H1 (cell line): ENCODE measurements at regions not wholly inside any gene's neighbourhood (a gene's known extent, or its start where the extent isn't known, plus 50 kb on each side); places are given as distances from the start of the nearest gene placed in this dataset.

Experiments used
- CTCF ChIA-PET: fragments of 300-600 bp; sonication (Branson Sonifier 250); formaldehyde crosslinking; loops from one replicate; lab custom pipeline; 2021; ENCODE audit not compliant: partially characterized antibody; lab: Charles Lee
- POLR2A ChIA-PET: fragments of 300-600 bp; sonication (Branson Sonifier 250); formaldehyde crosslinking; loops from one replicate; lab custom pipeline; 2021; ENCODE audit warnings: inconsistent platforms; ENCODE audit not compliant: partially characterized antibody; lab: Charles Lee
- DNase-seq, 2 experiments: peaks; one replicate each; pipeline versions ENCODE4 v3.0.0 to v3.0.0-alpha.2; 2010 to 2022; ENCODE audit warnings: low spot score in 2 of 2, low read depth in 1 of 2, mixed read lengths in 1 of 2
- FAIRE-seq: peaks from 2 replicates; lab custom pipeline; 2011; peaks lifted over from hg19 to GRCh38; lab: Jason Lieb, UNC
- H2AFZ ChIP-seq: 2 replicates; pipeline ENCODE4 v1.8.1; 2012; ENCODE audit warnings: low read length, inconsistent platforms
- H2AK5ac ChIP-seq: 2 replicates; pipeline ENCODE4 v1.6.1; 2013; ENCODE audit warnings: low read depth, low read length
- H2BK120ac ChIP-seq: replicated peaks from 2 replicates; pipeline ENCODE3; 2013; ENCODE audit warnings: low read depth, low read length, inconsistent platforms
- H2BK12ac ChIP-seq: 2 replicates; pipeline ENCODE4 v1.6.1; 2013; ENCODE audit warnings: low read depth, low read length
- H2BK15ac ChIP-seq: 2 replicates; pipeline ENCODE4 v1.6.1; 2013; ENCODE audit warnings: low read length
- H2BK20ac ChIP-seq: 2 replicates; pipeline ENCODE4 v1.6.1; 2013; ENCODE audit warnings: low read length
- H2BK5ac ChIP-seq: 2 replicates; pipeline ENCODE4 v1.6.1; 2013; ENCODE audit warnings: low read depth, low read length
- H3K14ac ChIP-seq: 2 replicates; pipeline ENCODE4 v1.6.1; 2013; ENCODE audit warnings: inconsistent platforms; ENCODE audit not compliant: insufficient read length
- H3K18ac ChIP-seq: 2 replicates; pipeline ENCODE4 v1.6.1; 2013; ENCODE audit warnings: low read length; ENCODE audit errors: extremely low read depth
- H3K23ac ChIP-seq: 2 replicates; pipeline ENCODE4 v1.6.1; 2013; ENCODE audit warnings: inconsistent platforms; ENCODE audit not compliant: insufficient read length
- H3K23me2 ChIP-seq: 2 replicates; pipeline ENCODE4 v1.6.1; 2013; ENCODE audit warnings: low read depth, low read length
- H3K27ac ChIP-seq: 2 replicates; pipeline ENCODE4 v1.6.1; 2011; ENCODE audit warnings: low read depth, low read length, inconsistent platforms
- H3K27me3 ChIP-seq, 4 experiments: replicated peaks in 1 of 4; 1 replicate in 1 of 4; 2 replicates in 3 of 4; pipeline versions ENCODE4 v1.6.1 to v1.8.1; 2011 to 2013; ENCODE audit warnings: low read length in 3 of 4, mild to moderate bottlenecking in 3 of 4, inconsistent platforms in 2 of 4, mixed read lengths in 2 of 4, moderate library complexity in 1 of 4; ENCODE audit not compliant: control insufficient read depth in 3 of 4, insufficient read depth in 3 of 4; ENCODE audit errors: extremely low read depth in 1 of 4
- H3K36me3 ChIP-seq, 4 experiments: 2 replicates each; pipeline versions ENCODE4 v1.6.1 to v1.8.1; 2011 to 2013; ENCODE audit warnings: mild to moderate bottlenecking in 4 of 4, low read length in 3 of 4, moderate library complexity in 2 of 4, control low read depth in 1 of 4, inconsistent platforms in 1 of 4; ENCODE audit not compliant: insufficient read depth in 4 of 4, control insufficient read depth in 2 of 4
- H3K4ac ChIP-seq: replicated peaks from 2 replicates; pipeline ENCODE3; 2013; ENCODE audit warnings: low read length, low read depth, mixed read lengths, inconsistent platforms; ENCODE audit not compliant: insufficient read length
- H3K4me1 ChIP-seq, 4 experiments: replicated peaks in 1 of 4; 1 replicate in 1 of 4; 2 replicates in 3 of 4; pipeline versions ENCODE4 v1.6.1 to v1.8.1; 2011 to 2013; ENCODE audit warnings: low read length in 3 of 4, inconsistent platforms in 2 of 4, mixed read lengths in 1 of 4; ENCODE audit not compliant: insufficient read depth in 4 of 4, control insufficient read depth in 3 of 4
- H3K4me2 ChIP-seq, 2 experiments: 2 replicates each; pipeline versions ENCODE4 v1.6.1 to v1.8.1; 2011 to 2013; ENCODE audit warnings: low read depth in 2 of 2, low read length in 2 of 2, control low read depth in 1 of 2, inconsistent platforms in 1 of 2, mild to moderate bottlenecking in 1 of 2; ENCODE audit not compliant: insufficient read depth in 1 of 2
- H3K4me3 ChIP-seq, 4 experiments: fragments of 200-600, 300-600 bp in 1 of 4; sonication (generic), shearing (Covaris generic), sonication (Bioruptor Twin) in 1 of 4; 2 replicates each; pipeline versions ENCODE4 v1.5.1 to v1.8.1; 2011 to 2016; ENCODE audit warnings: low read length in 4 of 4, low read depth in 3 of 4, control low read depth in 2 of 4, inconsistent platforms in 2 of 4, mild to moderate bottlenecking in 2 of 4, mixed read lengths in 1 of 4, moderate library complexity in 1 of 4; ENCODE audit not compliant: insufficient read depth in 2 of 4; ENCODE audit errors: extremely low read depth in 1 of 4
- H3K56ac ChIP-seq: replicated peaks from 2 replicates; pipeline ENCODE3; 2013; ENCODE audit warnings: low read depth, mild to moderate bottlenecking, mixed read lengths, low read length, inconsistent platforms; ENCODE audit not compliant: insufficient read length
- H3K79me1 ChIP-seq: 2 replicates; pipeline ENCODE4 v1.6.1; 2013; ENCODE audit warnings: low read depth, low read length, control low read depth
- H3K79me2 ChIP-seq, 2 experiments: 2 replicates each; pipeline versions ENCODE4 v1.6.1 to v1.8.1; 2012 to 2013; ENCODE audit warnings: low read length in 2 of 2, mild to moderate bottlenecking in 2 of 2, inconsistent platforms in 1 of 2; ENCODE audit not compliant: insufficient read depth in 2 of 2, control insufficient read depth in 1 of 2
- H3K9ac ChIP-seq, 4 experiments: replicated peaks in 1 of 4; 1 replicate in 1 of 4; 2 replicates in 3 of 4; pipeline versions ENCODE4 v1.6.1 to v1.8.1; 2011 to 2013; ENCODE audit warnings: low read depth in 3 of 4, low read length in 3 of 4, control low read depth in 2 of 4, mild to moderate bottlenecking in 2 of 4, moderate library complexity in 2 of 4, inconsistent platforms in 1 of 4; ENCODE audit errors: extremely low read depth in 1 of 4
- H3K9me3 ChIP-seq, 2 experiments: 2 replicates each; pipeline versions ENCODE4 v1.6.1 to v1.8.1; 2012 to 2013; ENCODE audit warnings: mild to moderate bottlenecking in 2 of 2, moderate library complexity in 2 of 2, control low read depth in 1 of 2, inconsistent platforms in 1 of 2, low read depth in 1 of 2, low read length in 1 of 2, mixed read lengths in 1 of 2; ENCODE audit not compliant: insufficient read depth in 2 of 2
- H4K20me1 ChIP-seq, 2 experiments: replicated peaks in 1 of 2; 2 replicates each; pipeline versions ENCODE3 to v1.8.1; 2011 to 2013; ENCODE audit warnings: inconsistent platforms in 2 of 2, low read length in 2 of 2, mild to moderate bottlenecking in 1 of 2; ENCODE audit not compliant: insufficient read depth in 2 of 2, control insufficient read depth in 1 of 2
- H4K5ac ChIP-seq: 2 replicates; pipeline ENCODE4 v1.6.1; 2013; ENCODE audit warnings: low read length, low read depth, mixed read lengths, inconsistent platforms; ENCODE audit not compliant: insufficient read length
- H4K8ac ChIP-seq: 2 replicates; pipeline ENCODE4 v1.8.0; 2013; ENCODE audit warnings: mild to moderate bottlenecking, moderate library complexity, low read length, inconsistent platforms; ENCODE audit not compliant: insufficient read depth; ENCODE audit errors: extremely low read depth
- H4K91ac ChIP-seq: replicated peaks from 2 replicates; pipeline ENCODE3; 2013; ENCODE audit warnings: low read length, mixed read lengths, inconsistent platforms; ENCODE audit not compliant: insufficient read length
- BRCA1 ChIP-seq: IDR thresholded peaks from 2 replicates; pipeline ENCODE4 v1.6.1; 2012; ENCODE audit warnings: low read depth, low read length, improper control_type of control experiment
- CHD2 ChIP-seq: IDR thresholded peaks from 2 replicates; pipeline ENCODE4 v1.6.1; 2012; ENCODE audit warnings: low read length, improper control_type of control experiment
- CTBP2 ChIP-seq: IDR thresholded peaks from 2 replicates; pipeline ENCODE4 v1.7.0; 2011; ENCODE audit warnings: borderline replicate concordance, mild to moderate bottlenecking, moderate library complexity, mixed read lengths, low read length; ENCODE audit not compliant: insufficient read depth, insufficient read length
- EP300 ChIP-seq, 2 experiments: IDR thresholded peaks; 1 replicate in 1 of 2; 2 replicates in 1 of 2; pipeline ENCODE4 v1.6.1; 2011 to 2012; ENCODE audit warnings: low read depth in 2 of 2, low read length in 2 of 2, mild to moderate bottlenecking in 2 of 2, borderline replicate concordance in 1 of 2, inconsistent platforms in 1 of 2, moderate library complexity in 1 of 2
- HDAC6 ChIP-seq: IDR thresholded peaks from one replicate; pipeline ENCODE4 v1.7.1; 2012; ENCODE audit warnings: low read depth, mild to moderate bottlenecking, inconsistent platforms, low read length, moderate library complexity
- KDM4A ChIP-seq: IDR thresholded peaks from one replicate; pipeline ENCODE4 v1.7.1; 2012; ENCODE audit warnings: low read depth, mild to moderate bottlenecking, moderate library complexity, low read length, inconsistent platforms; ENCODE audit not compliant: severe bottlenecking
- MAFK ChIP-seq: IDR thresholded peaks from 2 replicates; pipeline ENCODE4 v1.6.1; 2012; ENCODE audit warnings: low read depth, mild to moderate bottlenecking, improper control_type of control experiment, low read length
- PHF8 ChIP-seq: fragments of 200-600 bp; sonication (generic); conservative IDR thresholded peaks from 2 replicates; pipeline ENCODE4 v1.7.1; 2012; ENCODE audit warnings: low read depth, mild to moderate bottlenecking, inconsistent platforms, low read length, moderate library complexity
- SIX5 ChIP-seq: IDR thresholded peaks from 2 replicates; pipeline ENCODE4 v1.6.1; 2011; ENCODE audit warnings: mild to moderate bottlenecking, low read depth, low read length
- SP2 ChIP-seq: IDR thresholded peaks from 2 replicates; pipeline ENCODE4 v1.6.1; 2012; ENCODE audit warnings: mild to moderate bottlenecking, low read length, inconsistent platforms
- TBP ChIP-seq: IDR thresholded peaks from 2 replicates; pipeline ENCODE4 v1.6.1; 2011; ENCODE audit warnings: low read depth, low read length, improper control_type of control experiment
- YY1 ChIP-seq: IDR thresholded peaks from 2 replicates; pipeline ENCODE4 v1.6.1; 2011; ENCODE audit warnings: low read depth, mild to moderate bottlenecking, low read length
- WGBS, 2 experiments: shearing (Covaris generic) in 1 of 2; methylation state at CpG; one replicate each; pipeline versions ENCODE4 v1.1.6 to v1.1.7; 2013 to 2015; ENCODE audit warnings: low lambda C conversion rate in 2 of 2, mixed read lengths in 2 of 2, inconsistent platforms in 1 of 2, low coverage in 1 of 2, missing lambda C conversion rate in 1 of 2; ENCODE audit not compliant: insufficient replicate concordance in 2 of 2, insufficient coverage in 1 of 2, insufficient read length in 1 of 2; ENCODE audit errors: extremely low coverage in 1 of 2, missing lambda C conversion rate in 1 of 2; 5-methylcytosine and 5-hydroxymethylcytosine counted together
- TF ChIP-seq, protein P1 (sequence below): IDR thresholded peaks from 2 replicates; pipeline ENCODE4 v1.6.1; 2011; ENCODE audit warnings: low read length, improper control_type of control experiment

DNA sequence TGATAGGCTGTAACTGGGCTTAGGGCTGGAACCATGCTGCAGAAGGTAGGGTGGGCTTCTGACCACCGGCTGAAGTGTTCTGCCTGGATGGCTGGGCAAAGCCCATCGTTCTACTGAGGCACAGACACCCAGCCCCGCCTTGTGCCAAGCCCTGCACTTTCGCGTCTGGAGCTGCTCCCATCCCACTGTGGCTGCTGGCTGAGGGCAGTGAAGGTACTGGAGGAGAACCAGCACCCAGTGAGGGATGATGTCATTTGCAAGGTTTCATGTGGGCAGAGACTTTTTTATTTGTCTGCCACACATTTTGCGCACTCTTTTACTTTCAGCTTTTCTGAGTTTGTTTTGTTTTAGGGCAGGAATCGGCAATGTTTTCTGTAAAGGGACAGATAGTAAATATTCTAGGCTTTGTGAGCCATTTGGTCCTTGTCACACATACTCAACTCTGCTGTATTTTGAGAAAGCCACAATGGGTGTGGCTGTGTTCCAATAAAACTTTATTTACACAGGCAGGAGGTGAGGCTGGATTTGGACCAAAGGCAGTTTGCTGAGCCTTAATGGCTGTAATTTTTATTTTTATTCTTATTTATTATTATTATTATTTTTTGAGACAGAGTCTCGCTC lies 85.6 kb downstream of the ASB1 start:
- Histone ChIP-seq H2BK5ac (no peak overlapping the region), H3K23me2 (no peaks in the 10 kb centered on the region), H2AK5ac (no peak overlapping the region), H3K9me3 (peaks cover 0 to 2% of the 10 kb centered on the region in 2 experiments; a peak in 1 of 4 replicates), H3K23ac (no peak overlapping the region), H4K91ac (no peak overlapping the region), H3K27me3 (no peaks in the 10 kb centered on the region), H3K4me1 (peaks cover 4 to 27% (median 12%) of the 10 kb centered on the region in 4 experiments; a peak in 6 of 7 replicates), H2BK15ac (no peak overlapping the region), H4K8ac (no peak overlapping the region), H2BK12ac (no peak overlapping the region), H3K79me1 (no peaks in the 10 kb centered on the region), H3K56ac (no peak overlapping the region), H3K79me2 (no peaks in the 10 kb centered on the region), H3K9ac (no peak overlapping the region), H4K5ac (no peak overlapping the region), H3K18ac (no peak overlapping the region), H2BK120ac (no peak overlapping the region), H3K14ac (no peak overlapping the region), H3K4ac (no peak overlapping the region), H3K4me3 (no peak overlapping the region), H2BK20ac (no peak overlapping the region), H3K27ac (no peak overlapping the region), H2AFZ (no peak overlapping the region), H4K20me1 (no peaks in the 10 kb centered on the region), H3K4me2 (no peak overlapping the region), H3K36me3 (no peaks in the 10 kb centered on the region)
- no peak for FAIRE-seq
- POLR2A ChIA-PET: no interaction called here
- CTCF ChIA-PET: no interaction called here
- no peak for DNase-seq
- 87% methylated on average over 8 of the region's 8 CpGs; no CpG with 5 or more reads in 1 of the 2 experiments for WGBS, 2 experiments
- TF ChIP-seq CTBP2 (no peak), YY1 (no peak), MAFK (no peak), KDM4A (no peak), CHD2 (no peak), HDAC6 (no peak), BRCA1 (no peak), SIX5 (no peak), PHF8 (no peak), EP300 (IDR thresholded peaks at IDR 0.05; ENCODE audit: borderline replicate concordance in 1 of 2, low read depth in 2 of 2, low read length in 2 of 2) (no peak), TBP (no peak), SP2 (no peak)
- TF ChIP-seq, protein P1, sequence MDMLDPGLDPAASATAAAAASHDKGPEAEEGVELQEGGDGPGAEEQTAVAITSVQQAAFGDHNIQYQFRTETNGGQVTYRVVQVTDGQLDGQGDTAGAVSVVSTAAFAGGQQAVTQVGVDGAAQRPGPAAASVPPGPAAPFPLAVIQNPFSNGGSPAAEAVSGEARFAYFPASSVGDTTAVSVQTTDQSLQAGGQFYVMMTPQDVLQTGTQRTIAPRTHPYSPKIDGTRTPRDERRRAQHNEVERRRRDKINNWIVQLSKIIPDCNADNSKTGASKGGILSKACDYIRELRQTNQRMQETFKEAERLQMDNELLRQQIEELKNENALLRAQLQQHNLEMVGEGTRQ: no peak
